ENCODE measurements at regions not wholly inside any gene's neighbourhood (a gene's known extent, or its start where the extent isn't known, plus 50 kb on each side); places are given as distances from the start of the nearest gene placed in this dataset.

- Histone ChIP-seq H3K4me3 (no peak overlapping the region), H3K9me3 (ENCODE audit: low read depth, low read length) (no peaks in the 10 kb centered on the region), H3K36me3 (ENCODE audit: insufficient read depth, low read length) (no peaks in the 10 kb centered on the region), H3K9ac (ENCODE audit: insufficient read length) (no peak overlapping the region), H3K27ac (no peak overlapping the region)
- DNase-seq (ENCODE audit: low read depth, low spot score) = no peak
- TF ChIP-seq POLR2AphosphoS5 (IDR thresholded peaks at IDR 0.05; ENCODE audit: borderline replicate concordance, low read depth, low read length) (no peak), EZH2 (IDR thresholded peaks at IDR 0.05) (no peak), FOXP2 (optimal IDR thresholded peaks at IDR 0.05; ENCODE audit: control extremely low read depth, extremely low read length, insufficient read depth) (no peak)
Measured at GRCh38 chr6:115706324-115706723, 354.4 kb downstream of the FRK start.

DNA sequence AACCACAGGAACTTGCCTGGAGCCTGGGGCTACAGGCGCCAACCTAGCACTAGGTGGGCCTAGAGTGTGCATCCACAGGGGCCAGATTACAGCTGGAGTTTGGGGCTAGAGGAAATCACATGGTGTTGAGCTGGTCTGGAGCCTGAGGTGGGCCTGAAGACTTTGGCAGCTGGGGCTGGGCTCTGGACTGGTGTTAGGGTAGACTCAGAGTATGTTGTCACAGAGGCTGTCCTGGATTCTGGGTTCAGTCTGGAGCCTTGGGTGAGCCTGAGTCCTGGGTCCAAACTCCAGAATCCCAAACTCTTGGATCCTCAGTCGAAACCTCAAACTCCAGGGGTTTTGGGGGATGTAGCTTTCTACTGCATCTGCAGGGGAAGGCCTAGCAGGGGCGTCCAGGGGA is 356.7 kb downstream of the FRK start:
- DNase-seq (ENCODE audit: low read depth, low spot score) = no peak
- TF ChIP-seq POLR2AphosphoS5 (IDR thresholded peaks at IDR 0.05; ENCODE audit: borderline replicate concordance, low read depth, low read length) = no peak
- TF ChIP-seq FOXP2 (optimal IDR thresholded peaks at IDR 0.05; ENCODE audit: control extremely low read depth, extremely low read length, insufficient read depth) = no peak
- TF ChIP-seq EZH2 (IDR thresholded peaks at IDR 0.05) = no peak
- H3K36me3 ChIP-seq (ENCODE audit: insufficient read depth, low read length) = no peaks in the 10 kb centered on the region
- H3K9ac ChIP-seq (ENCODE audit: insufficient read length) = no peak overlapping the region
- H3K4me3 ChIP-seq = no peak overlapping the region
- no peak overlapping the region for H3K27ac ChIP-seq
- no peaks in the 10 kb centered on the region for H3K9me3 ChIP-seq (ENCODE audit: low read depth, low read length)

DNA sequence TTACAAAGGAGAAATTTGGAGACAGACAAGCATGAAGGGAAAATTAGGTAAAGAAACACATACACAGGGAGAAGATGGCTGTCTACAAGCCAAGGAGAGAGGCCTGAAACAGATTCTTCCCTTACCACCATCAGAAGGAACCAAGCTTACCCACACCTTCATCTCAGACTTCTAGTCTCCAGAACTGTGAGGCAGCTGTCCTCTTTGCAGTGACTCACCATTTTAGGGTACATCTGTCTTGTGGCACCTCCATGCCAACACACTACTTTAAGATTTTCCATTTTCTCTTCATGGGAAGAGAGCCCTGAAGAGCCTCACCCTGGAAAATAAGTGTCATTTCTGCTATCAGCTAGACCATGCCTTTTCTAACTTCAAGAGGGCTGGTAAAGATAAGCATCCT is 369.3 kb downstream of the FRK start:
- Histone ChIP-seq H3K9ac (ENCODE audit: insufficient read length) (no peak overlapping the region), H3K9me3 (ENCODE audit: low read depth, low read length) (no peaks in the 10 kb centered on the region), H3K4me3 (no peak overlapping the region), H3K36me3 (ENCODE audit: insufficient read depth, low read length) (no peaks in the 10 kb centered on the region), H3K27ac (no peak overlapping the region)
- no peak for DNase-seq (ENCODE audit: low read depth, low spot score)
- TF ChIP-seq EZH2 (IDR thresholded peaks at IDR 0.05) (no peak), FOXP2 (optimal IDR thresholded peaks at IDR 0.05; ENCODE audit: control extremely low read depth, extremely low read length, insufficient read depth) (no peak), POLR2AphosphoS5 (IDR thresholded peaks at IDR 0.05; ENCODE audit: borderline replicate concordance, low read depth, low read length) (no peak)

GRCh38 chr6:115690854-115691253 is 369.8 kb downstream of the FRK start:
- no peak overlapping the region for H3K27ac ChIP-seq
- no peak for TF ChIP-seq EZH2 (IDR thresholded peaks at IDR 0.05)
- TF ChIP-seq POLR2AphosphoS5 (IDR thresholded peaks at IDR 0.05; ENCODE audit: borderline replicate concordance, low read depth, low read length) = no peak
- no peak for TF ChIP-seq FOXP2 (optimal IDR thresholded peaks at IDR 0.05; ENCODE audit: control extremely low read depth, extremely low read length, insufficient read depth)
- no peaks in the 10 kb centered on the region for H3K36me3 ChIP-seq (ENCODE audit: insufficient read depth, low read length)
- H3K9me3 ChIP-seq (ENCODE audit: low read depth, low read length) = no peaks in the 10 kb centered on the region
- H3K9ac ChIP-seq (ENCODE audit: insufficient read length) = no peak overlapping the region
- DNase-seq (ENCODE audit: low read depth, low spot score) = no peak
- no peak overlapping the region for H3K4me3 ChIP-seq

- H3K27ac ChIP-seq = no peak overlapping the region
- no peaks in the 10 kb centered on the region for H3K36me3 ChIP-seq (ENCODE audit: insufficient read depth, low read length)
- no peak for DNase-seq (ENCODE audit: low read depth, low spot score)
- H3K9me3 ChIP-seq (ENCODE audit: low read depth, low read length) = no peaks in the 10 kb centered on the region
- no peak overlapping the region for H3K4me3 ChIP-seq
- TF ChIP-seq POLR2AphosphoS5 (IDR thresholded peaks at IDR 0.05; ENCODE audit: borderline replicate concordance, low read depth, low read length) = no peak
- no peak for TF ChIP-seq FOXP2 (optimal IDR thresholded peaks at IDR 0.05; ENCODE audit: control extremely low read depth, extremely low read length, insufficient read depth)
- TF ChIP-seq EZH2 (IDR thresholded peaks at IDR 0.05) = no peak
- no peak overlapping the region for H3K9ac ChIP-seq (ENCODE audit: insufficient read length)
Measured at GRCh38 chr6:115681978-115682775, 378.5 kb downstream of the FRK start.

GRCh38 chr6:115680621-115681020 is 380.1 kb downstream of the FRK start:
- no peak overlapping the region for H3K4me3 ChIP-seq
- no peak for DNase-seq (ENCODE audit: low read depth, low spot score)
- H3K9ac ChIP-seq (ENCODE audit: insufficient read length) = no peak overlapping the region
- H3K36me3 ChIP-seq (ENCODE audit: insufficient read depth, low read length) = no peaks in the 10 kb centered on the region
- no peaks in the 10 kb centered on the region for H3K9me3 ChIP-seq (ENCODE audit: low read depth, low read length)
- no peak overlapping the region for H3K27ac ChIP-seq
- TF ChIP-seq EZH2 (IDR thresholded peaks at IDR 0.05) (no peak), FOXP2 (optimal IDR thresholded peaks at IDR 0.05; ENCODE audit: control extremely low read depth, extremely low read length, insufficient read depth) (no peak), POLR2AphosphoS5 (IDR thresholded peaks at IDR 0.05; ENCODE audit: borderline replicate concordance, low read depth, low read length) (no peak)

- no peak overlapping the region for H3K4me3 ChIP-seq
- H3K27ac ChIP-seq = no peak overlapping the region
- TF ChIP-seq POLR2AphosphoS5 (IDR thresholded peaks at IDR 0.05; ENCODE audit: borderline replicate concordance, low read depth, low read length) = no peak
- no peak for TF ChIP-seq EZH2 (IDR thresholded peaks at IDR 0.05)
- no peak for TF ChIP-seq FOXP2 (optimal IDR thresholded peaks at IDR 0.05; ENCODE audit: control extremely low read depth, extremely low read length, insufficient read depth)
- DNase-seq (ENCODE audit: low read depth, low spot score) = no peak
- H3K36me3 ChIP-seq (ENCODE audit: insufficient read depth, low read length) = no peaks in the 10 kb centered on the region
- H3K9ac ChIP-seq (ENCODE audit: insufficient read length) = no peak overlapping the region
- no peaks in the 10 kb centered on the region for H3K9me3 ChIP-seq (ENCODE audit: low read depth, low read length)
Measured at GRCh38 chr6:115677198-115677597, 383.5 kb downstream of the FRK start.

DNA sequence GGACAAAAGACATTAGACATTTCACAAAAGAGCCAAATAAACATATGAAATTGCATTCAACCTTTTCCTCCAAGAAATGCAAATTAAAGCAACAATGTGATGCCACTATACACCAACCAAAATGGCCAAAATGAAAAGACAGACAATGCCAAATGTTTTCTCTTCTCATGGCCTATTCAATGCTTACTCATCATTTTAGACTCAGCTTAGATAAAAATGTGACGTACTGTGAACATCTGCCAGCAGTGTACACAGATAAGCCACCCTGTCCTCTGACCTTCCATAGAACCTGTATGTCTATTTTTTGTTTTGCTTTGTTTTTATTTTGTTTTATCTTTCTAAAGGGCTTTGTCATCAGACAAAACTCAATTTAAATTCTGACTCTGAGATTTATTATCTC is 385.2 kb downstream of the FRK start:
- Histone ChIP-seq H3K4me3 (no peak overlapping the region), H3K9me3 (ENCODE audit: low read depth, low read length) (no peaks in the 10 kb centered on the region), H3K27ac (no peak overlapping the region), H3K36me3 (ENCODE audit: insufficient read depth, low read length) (no peaks in the 10 kb centered on the region), H3K9ac (ENCODE audit: insufficient read length) (no peak overlapping the region)
- no peak for DNase-seq (ENCODE audit: low read depth, low spot score)
- TF ChIP-seq FOXP2 (optimal IDR thresholded peaks at IDR 0.05; ENCODE audit: control extremely low read depth, extremely low read length, insufficient read depth) = no peak
- TF ChIP-seq EZH2 (IDR thresholded peaks at IDR 0.05) = no peak
- TF ChIP-seq POLR2AphosphoS5 (IDR thresholded peaks at IDR 0.05; ENCODE audit: borderline replicate concordance, low read depth, low read length) = no peak

DNA sequence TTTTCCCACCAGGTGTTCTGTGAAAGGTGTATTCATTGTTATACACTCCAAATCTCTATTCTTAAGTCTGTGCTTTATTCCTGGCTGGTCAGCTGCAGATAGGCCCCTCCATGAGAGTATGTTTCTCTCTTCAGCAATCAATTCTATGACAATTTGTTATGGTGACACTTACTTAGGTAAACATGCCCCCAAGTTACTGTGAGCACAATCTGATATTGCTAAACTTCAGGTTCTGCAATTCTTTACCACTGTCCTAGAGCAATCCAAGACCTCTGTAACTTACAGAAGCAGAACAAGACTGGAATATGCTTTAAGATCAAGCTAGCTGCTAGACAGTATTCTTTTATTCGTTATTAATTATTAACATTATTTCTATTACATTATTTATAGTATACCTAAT is 391.9 kb downstream of the FRK start:
- Histone ChIP-seq H3K9ac (ENCODE audit: insufficient read length) (no peak overlapping the region), H3K4me3 (no peak overlapping the region), H3K36me3 (ENCODE audit: insufficient read depth, low read length) (no peaks in the 10 kb centered on the region), H3K9me3 (ENCODE audit: low read depth, low read length) (no peaks in the 10 kb centered on the region), H3K27ac (no peak overlapping the region)
- TF ChIP-seq POLR2AphosphoS5 (IDR thresholded peaks at IDR 0.05; ENCODE audit: borderline replicate concordance, low read depth, low read length) (no peak), FOXP2 (optimal IDR thresholded peaks at IDR 0.05; ENCODE audit: control extremely low read depth, extremely low read length, insufficient read depth) (no peak), EZH2 (IDR thresholded peaks at IDR 0.05) (no peak)
- DNase-seq (ENCODE audit: low read depth, low spot score) = no peak

Data from SK-N-MC (cell line).